Suprapubic skin (tissue), 4 donors: ENCODE measurements at regions not wholly inside any gene's neighbourhood (a gene's known extent, or its start where the extent isn't known, plus 50 kb on each side); places are given as distances from the start of the nearest gene placed in this dataset.

Source experiments
- CTCF ChIP-seq, 2 donors: fragments of 200-600 bp in 1 of 2; fragments of 450-650 bp in 1 of 2; sonication (generic) in 1 of 2; IDR thresholded peaks; one replicate each; pipeline ENCODE4 v1.5.1; 2016 to 2019; ENCODE audit warnings: antibody characterized with exemption in 2 of 2, mild to moderate bottlenecking in 1 of 2, moderate library complexity in 1 of 2
- POLR2A ChIP-seq, 2 donors: fragments of 450-650 bp; IDR thresholded peaks; one replicate each; pipeline ENCODE4 v1.6.1; 2017; ENCODE audit warnings: antibody characterized with exemption in 2 of 2, mild to moderate bottlenecking in 2 of 2, moderate library complexity in 2 of 2
- POLR2AphosphoS5 ChIP-seq, 3 donors: sonication (generic); formaldehyde crosslinking; IDR thresholded peaks; one replicate each; pipeline ENCODE4 v1.6.1; 2017; ENCODE audit warnings: antibody characterized with exemption in 3 of 3

GRCh38 chr2:67548317-67549201, 151.4 kb downstream of the ETAA1 start:
- TF ChIP-seq CTCF (IDR thresholded peaks at IDR 0.05) (no peak), POLR2AphosphoS5 (IDR thresholded peaks at IDR 0.05) (no peak), POLR2A (IDR thresholded peaks at IDR 0.05) (no peak)
